Fibroblast of lung (primary cell): ENCODE measurements at regions not wholly inside any gene's neighbourhood (a gene's known extent, or its start where the extent isn't known, plus 50 kb on each side); places are given as distances from the start of the nearest gene placed in this dataset.

Source experiments
- DNase-seq, 2 donors: peaks; one replicate each; pipeline versions ENCODE4 v3.0.0 to v3.0.0-alpha.2; 2010; ENCODE audit warnings: low read depth in 2 of 2
- H2AFZ ChIP-seq: 2 replicates; pipeline ENCODE4 v1.5.1; 2012; ENCODE audit warnings: low read length, control low read depth, inconsistent platforms
- H3K27ac ChIP-seq: 2 replicates; pipeline ENCODE4 v1.5.1; 2011; ENCODE audit warnings: low read length, control low read depth; ENCODE audit not compliant: insufficient read depth
- H3K27me3 ChIP-seq: 2 replicates; pipeline ENCODE4 v1.5.1; 2011; ENCODE audit warnings: mild to moderate bottlenecking, low read length; ENCODE audit not compliant: control insufficient read depth, insufficient read depth
- H3K36me3 ChIP-seq: 2 replicates; pipeline ENCODE4 v1.5.1; 2011; ENCODE audit warnings: low read length; ENCODE audit not compliant: control insufficient read depth, insufficient read depth
- H3K4me1 ChIP-seq: 2 replicates; pipeline ENCODE4 v1.5.1; 2011; ENCODE audit warnings: low read length; ENCODE audit not compliant: control insufficient read depth, insufficient read depth; ENCODE audit errors: extremely low read depth
- H3K4me2 ChIP-seq: 2 replicates; pipeline ENCODE4 v1.5.1; 2011; ENCODE audit warnings: low read length, control low read depth; ENCODE audit not compliant: insufficient read depth; ENCODE audit errors: extremely low read depth
- H3K4me3 ChIP-seq, 4 experiments: fragments of 200-600 bp in 1 of 4; sonication (generic) in 1 of 4; replicated peaks in 1 of 4; 2 replicates each; pipeline ENCODE4 v1.5.1; 2011 to 2016; ENCODE audit warnings: low read length in 4 of 4, low read depth in 3 of 4, mild to moderate bottlenecking in 3 of 4, control low read depth in 2 of 4, inconsistent platforms in 1 of 4, mixed read lengths in 1 of 4; ENCODE audit not compliant: insufficient read depth in 1 of 4; ENCODE audit errors: control extremely low read depth in 1 of 4
- H3K79me2 ChIP-seq: 2 replicates; pipeline ENCODE4 v1.5.1; 2012; ENCODE audit warnings: mild to moderate bottlenecking, low read length, inconsistent platforms; ENCODE audit not compliant: control insufficient read depth, insufficient read depth
- H3K9ac ChIP-seq: 2 replicates; pipeline ENCODE4 v1.5.1; 2011; ENCODE audit warnings: mild to moderate bottlenecking, low read length, control low read depth; ENCODE audit not compliant: insufficient read depth
- H3K9me3 ChIP-seq: 2 replicates; pipeline ENCODE4 v1.5.1; 2012; ENCODE audit warnings: low read depth, low read length; ENCODE audit not compliant: control insufficient read depth, insufficient read depth
- H4K20me1 ChIP-seq: 2 replicates; pipeline ENCODE4 v1.5.1; 2011; ENCODE audit warnings: low read length; ENCODE audit not compliant: control insufficient read depth, insufficient read depth; ENCODE audit errors: extremely low read depth
- CTCF ChIP-seq, 2 donors: IDR thresholded peaks in 1 of 2; conservative IDR thresholded peaks in 1 of 2; 1 replicate in 1 of 2; 2 replicates in 1 of 2; pipeline ENCODE4 v1.5.1; 2011 to 2012; ENCODE audit warnings: low read length in 2 of 2, control low read depth in 1 of 2, inconsistent platforms in 1 of 2, low read depth in 1 of 2, mild to moderate bottlenecking in 1 of 2
- EZH2 ChIP-seq: IDR thresholded peaks from 2 replicates; pipeline ENCODE4 v1.5.1; 2012; ENCODE audit warnings: low read length, control low read depth, mild to moderate bottlenecking; ENCODE audit errors: missing control alignments

GRCh38 chr18:46400449-46400848 is 256.6 kb downstream of the LOXHD1 start:
- Histone ChIP-seq H3K4me2 (no peak overlapping the region), H3K36me3 (no peaks in the 10 kb centered on the region), H4K20me1 (no peaks in the 10 kb centered on the region), H3K4me1 (no peaks in the 10 kb centered on the region), H3K4me3 (no peak overlapping the region), H3K27ac (no peak overlapping the region), H3K9ac (no peak overlapping the region), H3K79me2 (no peaks in the 10 kb centered on the region), H3K27me3 (no peaks in the 10 kb centered on the region), H3K9me3 (no peaks in the 10 kb centered on the region), H2AFZ (no peak overlapping the region)
- TF ChIP-seq CTCF (conservative IDR thresholded peaks at IDR 0.05 in 1 of 2, IDR thresholded peaks at IDR 0.05 in 1 of 2; ENCODE audit: low read depth in 1 of 2, low read length in 2 of 2) = no peak
- TF ChIP-seq EZH2 = no peak
- DNase-seq = no peak

- Histone ChIP-seq H3K4me2 (no peak overlapping the region), H3K4me1 (no peaks in the 10 kb centered on the region), H3K9ac (no peak overlapping the region), H2AFZ (no peak overlapping the region), H3K9me3 (no peaks in the 10 kb centered on the region), H3K27me3 (no peaks in the 10 kb centered on the region), H3K79me2 (no peaks in the 10 kb centered on the region), H4K20me1 (no peaks in the 10 kb centered on the region), H3K36me3 (no peaks in the 10 kb centered on the region), H3K27ac (no peak overlapping the region), H3K4me3 (no peak overlapping the region)
- TF ChIP-seq CTCF (conservative IDR thresholded peaks at IDR 0.05 in 1 of 2, IDR thresholded peaks at IDR 0.05 in 1 of 2; ENCODE audit: low read depth in 1 of 2, low read length in 2 of 2) = no peak
- TF ChIP-seq EZH2 = no peak
- no peak for DNase-seq
Observed at GRCh38 chr18:46401486-46402070, 255.4 kb downstream of the LOXHD1 start.

GRCh38 chr18:46402396-46402795 is 254.6 kb downstream of the LOXHD1 start:
- peak in 1 of 2 donors; percentile 65 for DNase-seq
- H3K79me2 ChIP-seq = no peaks in the 10 kb centered on the region
- H3K27ac ChIP-seq = no peak overlapping the region
- no peak overlapping the region for H3K9ac ChIP-seq
- no peaks in the 10 kb centered on the region for H3K4me1 ChIP-seq
- H3K4me3 ChIP-seq = no peak overlapping the region
- H3K36me3 ChIP-seq = no peaks in the 10 kb centered on the region
- no peak overlapping the region for H2AFZ ChIP-seq
- no peaks in the 10 kb centered on the region for H3K27me3 ChIP-seq
- no peak overlapping the region for H3K4me2 ChIP-seq
- no peaks in the 10 kb centered on the region for H3K9me3 ChIP-seq
- no peaks in the 10 kb centered on the region for H4K20me1 ChIP-seq
- no peak for TF ChIP-seq EZH2
- no peak for TF ChIP-seq CTCF (conservative IDR thresholded peaks at IDR 0.05 in 1 of 2, IDR thresholded peaks at IDR 0.05 in 1 of 2; ENCODE audit: low read depth in 1 of 2, low read length in 2 of 2)
